HG02885 (cell line): ENCODE measurements at regions not wholly inside any gene's neighbourhood (a gene's known extent, or its start where the extent isn't known, plus 50 kb on each side); places are given as distances from the start of the nearest gene placed in this dataset.

ENCODE experiments used
- ATAC-seq: cut with Tn5 transposase; IDR thresholded peaks from one replicate; pipeline ENCODE4 v1.9.1; 2021; ENCODE audit warnings: mild to moderate bottlenecking; ENCODE audit not compliant: unreplicated experiment, poor library complexity

- ATAC-seq: no peak
Observed at GRCh38 chr13:90201202-90201601, 1146.3 kb upstream of the MIR17HG start.

GRCh38 chr13:90201676-90202460 is 1145.6 kb upstream of the MIR17HG start:
- ATAC-seq: no peak

DNA sequence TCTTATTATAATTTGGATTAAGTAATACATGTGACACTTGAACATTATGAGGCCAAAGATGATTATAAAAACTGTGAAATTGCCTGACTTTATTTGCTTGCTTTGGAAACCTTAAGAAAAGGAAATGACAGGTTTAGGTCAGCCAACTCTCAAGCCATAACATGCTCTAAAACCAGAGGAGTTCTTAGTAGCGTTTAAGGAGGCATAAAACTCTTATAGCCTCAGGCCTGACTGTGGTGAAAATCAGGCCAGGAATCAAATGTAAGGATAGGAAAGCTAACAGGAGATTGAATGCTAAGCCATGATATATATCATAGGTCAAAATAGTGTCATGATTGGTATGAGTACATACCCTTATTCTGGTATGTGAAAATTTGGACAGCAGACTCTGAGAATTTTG is 1142.4 kb upstream of the MIR17HG start:
- no peak for ATAC-seq

DNA sequence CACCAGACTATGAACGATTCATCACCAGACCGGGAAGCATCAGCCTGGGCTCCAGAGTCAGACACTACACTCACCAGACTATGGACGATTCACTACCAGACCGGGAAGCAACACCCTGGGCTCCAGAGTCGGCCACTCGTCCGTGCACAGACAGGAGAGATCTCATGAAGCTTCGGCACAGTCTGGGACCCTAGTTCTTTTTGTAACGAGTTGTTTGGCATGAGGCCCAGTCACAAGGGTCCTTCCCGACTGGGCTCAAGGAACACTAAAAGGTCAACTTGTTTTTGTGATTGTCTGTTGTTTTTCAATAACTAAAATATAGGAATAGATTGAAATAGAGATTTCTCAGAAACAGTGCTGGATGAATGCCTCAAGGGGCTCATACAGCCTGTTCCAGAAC is 1141.6 kb upstream of the MIR17HG start:
- no peak for ATAC-seq

DNA sequence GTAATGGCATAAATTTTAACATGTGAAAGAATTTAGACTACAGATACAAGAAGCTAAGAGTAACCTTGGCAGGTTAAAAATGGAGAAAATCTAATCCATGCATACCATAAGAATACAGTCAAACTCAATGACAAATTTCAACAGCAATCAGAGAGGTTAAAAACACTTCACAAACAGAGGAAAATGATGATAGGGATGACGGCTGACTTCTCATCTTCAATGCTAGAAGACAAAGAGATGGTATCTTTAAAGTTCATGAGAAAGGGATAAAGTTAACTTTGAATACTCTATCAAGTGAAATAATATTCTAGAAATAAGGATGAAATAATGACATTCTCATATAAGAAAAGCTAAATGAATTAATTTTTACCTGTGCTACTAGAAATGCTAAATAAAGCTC is 1130.2 kb upstream of the MIR17HG start:
- no peak for ATAC-seq

GRCh38 chr13:90222758-90223157 is 1124.7 kb upstream of the MIR17HG start:
- no peak for ATAC-seq

DNA sequence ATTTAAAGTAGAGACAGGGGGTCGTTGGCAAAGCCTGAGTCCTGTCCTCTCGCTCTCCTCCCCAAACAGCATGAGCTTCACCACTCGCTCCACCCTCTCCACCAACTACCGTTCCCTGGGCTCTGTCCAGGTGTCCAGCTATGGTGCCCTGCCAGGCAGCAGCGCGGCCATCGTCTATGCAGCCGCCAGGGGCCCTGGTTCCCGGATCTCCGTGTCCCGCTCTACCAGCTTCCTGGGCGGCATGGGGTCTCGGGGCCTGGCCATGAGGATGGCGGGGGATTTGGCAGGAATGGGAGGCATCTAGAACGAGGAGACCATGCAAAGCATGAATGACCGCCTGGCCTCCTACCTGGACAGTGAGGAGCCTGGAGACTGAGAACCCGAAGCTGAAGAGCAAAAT is 1117.2 kb upstream of the MIR17HG start:
- no peak for ATAC-seq

- ATAC-seq: no peak
Observed at GRCh38 chr13:90232291-90232690, 1115.2 kb upstream of the MIR17HG start.

- ATAC-seq: no peak
Observed at GRCh38 chr13:90233933-90234672, 1113.4 kb upstream of the MIR17HG start.

DNA sequence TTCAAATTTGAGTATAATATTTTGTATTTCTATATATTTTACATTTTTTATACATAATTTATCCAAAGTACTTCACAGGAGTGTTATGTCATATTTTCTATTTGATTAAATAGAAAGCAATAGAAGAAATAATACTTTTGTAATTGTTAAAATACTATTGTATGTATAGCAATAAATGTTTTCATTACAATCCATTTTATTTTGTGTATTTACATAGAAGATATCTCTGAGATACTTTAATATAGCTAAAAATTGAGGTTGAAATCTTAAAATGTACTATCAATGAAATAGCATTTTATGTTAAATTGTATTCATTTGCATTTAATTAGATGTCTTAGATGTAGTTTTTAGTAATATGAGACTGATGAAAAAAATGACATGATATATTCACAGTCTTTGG is 1109.6 kb upstream of the MIR17HG start:
- ATAC-seq: no peak

- no peak for ATAC-seq
Observed at GRCh38 chr13:90238413-90238812, 1109.1 kb upstream of the MIR17HG start.

- ATAC-seq: no peak
Observed at GRCh38 chr13:90239130-90239529, 1108.4 kb upstream of the MIR17HG start.

GRCh38 chr13:90246005-90246404 is 1101.5 kb upstream of the MIR17HG start:
- ATAC-seq: no peak

- ATAC-seq: no peak
Observed at GRCh38 chr13:90246687-90247345, 1100.7 kb upstream of the MIR17HG start.

- ATAC-seq: no peak
Observed at GRCh38 chr13:90253806-90254205, 1093.7 kb upstream of the MIR17HG start.

- ATAC-seq: no peak
Observed at GRCh38 chr13:90254437-90254836, 1093.0 kb upstream of the MIR17HG start.

GRCh38 chr13:90256746-90257145 is 1090.7 kb upstream of the MIR17HG start:
- no peak for ATAC-seq

DNA sequence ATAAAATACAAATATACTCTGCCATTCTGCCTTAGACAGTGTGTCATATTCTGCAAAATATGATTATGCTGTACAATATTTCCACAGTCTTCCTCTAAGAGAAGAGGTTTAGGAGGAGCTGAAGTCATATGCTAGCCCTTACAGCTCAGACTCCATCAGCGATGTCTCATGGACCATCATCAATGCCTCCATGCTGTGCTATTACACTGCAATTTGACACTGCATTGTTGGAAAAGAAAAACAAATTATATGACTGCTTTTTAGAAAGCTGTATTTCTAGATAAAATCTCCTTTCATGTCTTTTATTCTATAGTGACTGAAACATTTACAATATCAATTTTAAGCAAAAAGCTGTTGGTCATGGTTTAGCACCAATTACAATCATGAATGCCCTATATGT is 1089.4 kb upstream of the MIR17HG start:
- ATAC-seq: no peak

DNA sequence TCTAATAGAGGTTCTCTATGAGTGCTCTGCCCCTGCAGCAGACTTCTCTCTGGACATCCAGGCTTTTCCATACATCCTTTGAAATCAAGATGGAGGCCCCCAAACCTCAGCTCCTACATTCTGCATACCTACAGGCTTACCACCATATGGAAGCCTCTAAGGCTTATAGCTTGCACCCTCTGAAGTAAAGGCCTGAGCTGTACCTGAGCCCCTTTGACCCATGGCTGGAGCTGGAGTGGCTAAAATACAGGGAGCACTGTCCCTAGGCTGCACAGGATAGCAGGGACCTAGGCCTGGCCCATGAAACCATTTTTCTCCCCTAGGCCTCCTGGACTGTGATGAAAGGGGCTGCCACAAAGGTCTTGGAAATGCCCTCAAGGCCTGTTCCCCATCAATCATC is 1086.1 kb upstream of the MIR17HG start:
- ATAC-seq: no peak

DNA sequence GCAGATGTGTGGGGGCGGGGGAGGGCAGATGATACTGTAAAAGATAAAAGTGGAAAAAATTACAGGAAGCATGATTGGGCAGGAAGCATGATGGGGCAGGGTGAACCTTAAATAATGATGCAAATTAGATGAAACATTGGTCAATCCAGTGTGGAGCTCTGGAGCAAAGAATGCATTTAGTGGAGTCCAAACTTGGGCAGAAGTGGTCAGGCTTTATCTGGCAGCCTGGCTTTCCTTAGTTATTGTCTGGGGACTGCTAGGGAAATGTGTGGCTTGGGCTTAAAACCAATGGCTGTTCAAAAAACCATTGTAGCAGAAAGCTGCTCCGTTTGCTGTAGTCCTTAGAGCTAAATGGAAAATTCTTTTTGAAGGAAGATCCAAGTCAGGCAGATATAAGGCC is 1077.3 kb upstream of the MIR17HG start:
- no peak for ATAC-seq

GRCh38 chr13:90272356-90272755 is 1075.1 kb upstream of the MIR17HG start:
- ATAC-seq: no peak
